SK-N-MC (cell line): ENCODE measurements at regions not wholly inside any gene's neighbourhood (a gene's known extent, or its start where the extent isn't known, plus 50 kb on each side); places are given as distances from the start of the nearest gene placed in this dataset.

Source experiments
- DNase-seq: peaks from one replicate; pipeline ENCODE4 v3.0.0-alpha.2; 2011; ENCODE audit warnings: low read depth, low spot score
- H3K27ac ChIP-seq: fragments of 200-600 bp; sonication (generic); 2 replicates; pipeline ENCODE4 v1.5.1; 2016; ENCODE audit warnings: mixed run types
- H3K36me3 ChIP-seq: fragments of 200-600 bp; sonication (generic); 2 replicates; pipeline ENCODE4 v1.6.1; 2017; ENCODE audit warnings: antibody characterized with exemption, low read length, mixed read lengths; ENCODE audit not compliant: insufficient read depth
- H3K4me3 ChIP-seq: fragments of 200-600 bp; sonication (generic); 2 replicates; pipeline ENCODE4 v1.5.1; 2016
- H3K9ac ChIP-seq: fragments of 200-600 bp; sonication (generic); 2 replicates; pipeline ENCODE4 v1.8.0; 2017; ENCODE audit warnings: mixed run types, mixed read lengths; ENCODE audit not compliant: insufficient read length
- H3K9me3 ChIP-seq: fragments of 200-600 bp; sonication (generic); 2 replicates; pipeline ENCODE4 v1.6.1; 2017; ENCODE audit warnings: low read depth, mild to moderate bottlenecking, antibody characterized with exemption, low read length, moderate library complexity, mixed read lengths
- EZH2 ChIP-seq: fragments of 200-600 bp; sonication (generic); IDR thresholded peaks from one replicate; pipeline ENCODE4 v1.6.1; 2017; ENCODE audit warnings: antibody characterized with exemption
- FOXP2 ChIP-seq: optimal IDR thresholded peaks from 2 replicates; pipeline ENCODE3; 2011; ENCODE audit warnings: mild to moderate bottlenecking, moderate library complexity; ENCODE audit not compliant: insufficient read depth; ENCODE audit errors: extremely low read length, control extremely low read depth
- POLR2AphosphoS5 ChIP-seq: IDR thresholded peaks from 2 replicates; pipeline ENCODE4 v1.6.1; 2012; ENCODE audit warnings: mild to moderate bottlenecking, low read depth, low read length, borderline replicate concordance

DNA sequence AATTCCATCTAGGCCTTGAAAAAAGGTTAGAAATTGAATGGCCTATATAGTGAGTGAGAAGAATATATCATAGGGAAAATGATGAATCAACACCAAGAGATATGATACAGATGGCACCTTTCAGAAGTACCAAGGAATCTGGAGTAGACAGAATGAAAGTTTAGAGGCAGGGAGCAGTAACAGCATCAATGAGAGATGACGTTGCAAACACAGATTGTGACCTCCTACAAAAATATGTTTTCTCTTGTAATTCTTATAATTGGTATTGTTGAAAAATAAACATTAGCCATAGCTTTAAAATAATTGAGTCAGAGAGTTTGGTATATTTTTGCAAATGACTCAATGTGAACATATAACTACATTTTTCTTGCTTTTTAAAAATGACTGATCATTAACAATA lies 1223.1 kb upstream of the GJE1 start:
- Histone ChIP-seq H3K27ac (no peak overlapping the region), H3K4me3 (no peak overlapping the region), H3K9ac (no peak overlapping the region), H3K36me3 (no peaks in the 10 kb centered on the region), H3K9me3 (no peaks in the 10 kb centered on the region)
- TF ChIP-seq POLR2AphosphoS5 (no peak), FOXP2 (no peak), EZH2 (no peak)
- no peak for DNase-seq

DNA sequence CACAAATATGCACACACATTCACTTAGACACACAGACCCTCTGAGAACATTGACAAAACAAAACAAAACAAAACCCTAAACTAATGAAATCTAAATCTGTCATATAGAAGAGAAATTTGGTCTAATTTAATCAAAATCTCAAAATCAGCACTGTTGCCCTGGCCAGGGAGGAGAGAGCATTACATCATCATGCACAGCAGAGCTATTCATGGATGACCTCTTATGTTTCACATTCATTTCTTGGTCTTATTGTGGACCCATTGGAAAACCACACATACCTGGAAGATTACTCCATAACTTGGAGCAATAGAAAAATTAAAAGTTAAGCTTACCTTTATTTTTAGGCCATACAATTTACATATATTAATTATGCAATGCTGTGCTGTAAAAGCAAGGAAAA lies 1223.6 kb upstream of the GJE1 start:
- Histone ChIP-seq H3K4me3 (no peak overlapping the region), H3K27ac (no peak overlapping the region), H3K36me3 (no peaks in the 10 kb centered on the region), H3K9ac (no peak overlapping the region), H3K9me3 (no peaks in the 10 kb centered on the region)
- no peak for DNase-seq
- no peak for TF ChIP-seq FOXP2
- no peak for TF ChIP-seq POLR2AphosphoS5
- TF ChIP-seq EZH2 = no peak

DNA sequence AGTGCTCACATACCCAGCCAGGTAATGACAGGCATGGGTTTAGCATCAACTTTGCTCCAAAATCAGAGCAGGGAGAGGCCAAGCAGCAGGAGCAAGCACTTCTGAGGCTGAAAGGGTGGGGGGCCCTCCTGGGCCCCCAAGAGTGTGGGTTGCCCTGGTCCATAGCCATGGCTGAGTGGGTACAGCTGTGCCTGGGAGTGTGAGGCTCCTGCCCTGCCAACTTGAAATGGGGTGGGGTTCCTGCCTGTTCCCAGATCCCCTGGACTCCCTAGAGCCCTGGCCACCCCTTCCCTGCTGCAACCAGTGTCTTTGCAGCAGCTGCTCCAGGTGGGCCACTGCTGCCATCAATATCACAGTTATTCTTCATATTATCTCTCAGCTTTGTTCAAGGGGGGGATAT lies 1224.2 kb upstream of the GJE1 start:
- no peak overlapping the region for H3K27ac ChIP-seq
- H3K9me3 ChIP-seq = no peaks in the 10 kb centered on the region
- no peak for DNase-seq
- no peak overlapping the region for H3K4me3 ChIP-seq
- H3K36me3 ChIP-seq = no peaks in the 10 kb centered on the region
- no peak overlapping the region for H3K9ac ChIP-seq
- TF ChIP-seq POLR2AphosphoS5 = no peak
- no peak for TF ChIP-seq EZH2
- TF ChIP-seq FOXP2 = no peak

DNA sequence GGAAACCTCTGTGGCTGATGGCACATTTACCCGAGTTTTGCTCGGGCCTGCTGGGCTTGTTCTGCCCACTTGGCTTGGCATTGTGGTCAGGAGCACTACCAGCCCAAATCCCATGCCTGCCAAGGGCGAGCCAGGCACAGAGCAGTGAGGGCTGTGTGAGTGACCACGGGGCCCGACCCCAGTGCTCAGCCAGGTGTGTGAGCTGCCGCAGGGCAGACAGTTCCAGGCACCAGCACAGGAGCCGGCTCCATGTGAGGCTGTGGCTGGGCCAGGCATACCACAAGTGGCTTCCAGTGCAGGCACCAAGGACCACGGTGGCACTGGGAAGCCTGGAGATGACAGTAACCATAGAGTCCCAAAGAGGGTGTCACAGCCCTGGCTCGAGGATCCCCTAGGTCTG lies 1225.5 kb upstream of the GJE1 start:
- Histone ChIP-seq H3K27ac (no peak overlapping the region), H3K4me3 (no peak overlapping the region), H3K9ac (no peak overlapping the region), H3K36me3 (no peaks in the 10 kb centered on the region), H3K9me3 (no peaks in the 10 kb centered on the region)
- DNase-seq = no peak
- no peak for TF ChIP-seq EZH2
- no peak for TF ChIP-seq FOXP2
- TF ChIP-seq POLR2AphosphoS5 = no peak

DNA sequence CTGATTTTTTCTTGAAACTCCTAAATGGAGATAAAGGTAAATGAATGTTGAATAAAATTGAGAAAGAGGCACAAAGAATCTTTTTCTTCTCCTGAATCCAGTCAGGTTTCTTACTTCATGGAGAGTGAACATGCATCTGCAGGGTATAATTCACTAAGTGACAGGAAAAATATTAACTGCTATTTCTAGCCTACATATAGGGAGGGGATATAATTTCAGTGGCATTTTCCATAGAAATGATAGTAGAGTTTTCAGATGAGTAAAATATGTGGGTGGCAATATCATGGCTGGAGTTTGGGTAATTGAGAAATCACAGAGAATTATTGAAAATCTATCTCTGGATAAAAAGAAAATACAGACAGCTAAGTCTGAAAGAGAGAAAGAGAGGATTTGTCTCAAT lies 1227.0 kb upstream of the GJE1 start:
- TF ChIP-seq POLR2AphosphoS5 = no peak
- TF ChIP-seq FOXP2 = no peak
- no peak for TF ChIP-seq EZH2
- Histone ChIP-seq H3K9ac (no peak overlapping the region), H3K9me3 (no peaks in the 10 kb centered on the region), H3K27ac (no peak overlapping the region), H3K4me3 (no peak overlapping the region), H3K36me3 (no peaks in the 10 kb centered on the region)
- DNase-seq = no peak

DNA sequence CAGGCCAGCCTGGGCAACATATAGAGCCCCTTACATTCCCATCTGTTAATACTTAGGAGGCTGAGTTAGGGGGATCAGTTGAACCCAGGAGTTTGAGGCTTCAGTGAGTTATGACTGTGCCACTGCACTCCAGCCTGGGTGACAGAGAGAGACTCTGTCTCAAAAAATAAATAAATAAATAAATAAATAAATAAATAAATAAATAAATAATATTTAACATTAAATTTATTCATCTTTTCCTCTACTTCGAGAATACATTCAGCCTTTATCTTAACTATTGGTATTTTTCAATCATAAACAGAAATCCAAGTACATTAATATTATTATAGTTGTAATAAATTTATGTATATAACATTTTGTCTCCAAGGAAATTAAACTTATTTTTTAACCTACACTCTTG lies 1227.7 kb upstream of the GJE1 start:
- TF ChIP-seq POLR2AphosphoS5 = no peak
- TF ChIP-seq EZH2 = no peak
- no peak for TF ChIP-seq FOXP2
- H3K9me3 ChIP-seq = no peaks in the 10 kb centered on the region
- no peak overlapping the region for H3K4me3 ChIP-seq
- no peak for DNase-seq
- no peaks in the 10 kb centered on the region for H3K36me3 ChIP-seq
- H3K9ac ChIP-seq = no peak overlapping the region
- no peak overlapping the region for H3K27ac ChIP-seq

DNA sequence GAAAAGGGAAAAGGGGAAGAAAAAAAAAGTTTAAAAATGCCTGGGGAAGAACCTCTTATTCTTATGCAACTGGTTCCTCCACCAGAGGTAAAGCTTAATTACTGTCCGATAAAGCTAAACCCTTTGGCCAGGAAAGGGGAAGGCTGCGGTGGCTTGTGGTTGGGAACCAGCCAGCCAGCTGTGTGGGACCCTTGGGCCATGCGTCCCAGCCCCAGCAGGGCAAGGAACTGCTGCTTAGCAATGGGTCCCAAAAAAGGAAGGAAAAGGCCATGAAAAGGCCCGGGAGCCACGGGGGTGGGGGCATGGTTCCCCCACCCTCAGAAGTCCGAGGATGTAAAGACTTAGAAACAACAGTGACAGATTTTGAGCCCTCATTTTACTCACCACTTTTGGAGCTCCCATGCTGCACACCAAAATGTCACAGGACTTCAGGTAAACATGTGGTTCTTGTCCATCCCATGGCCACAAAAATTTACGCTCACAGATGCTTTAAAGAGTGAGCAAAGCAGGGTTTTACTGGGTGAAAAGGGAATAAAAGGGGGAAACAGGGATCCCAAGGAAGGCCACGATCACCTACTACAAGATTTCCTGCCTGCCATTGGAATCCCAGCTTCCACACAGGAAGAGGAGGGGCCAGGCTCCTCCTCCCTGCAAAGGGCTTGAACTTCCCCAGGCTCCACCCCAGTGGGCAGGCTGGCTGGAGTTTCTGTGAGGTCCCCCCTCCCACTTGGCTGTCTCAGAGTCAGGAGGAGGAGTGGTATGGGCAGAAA lies 1234.7 kb upstream of the GJE1 start:
- H3K9me3 ChIP-seq = no peaks in the 10 kb centered on the region
- no peak overlapping the region for H3K9ac ChIP-seq
- TF ChIP-seq POLR2AphosphoS5 (no peak), FOXP2 (no peak), EZH2 (no peak)
- no peak overlapping the region for H3K4me3 ChIP-seq
- no peak overlapping the region for H3K27ac ChIP-seq
- DNase-seq = no peak
- no peaks in the 10 kb centered on the region for H3K36me3 ChIP-seq

DNA sequence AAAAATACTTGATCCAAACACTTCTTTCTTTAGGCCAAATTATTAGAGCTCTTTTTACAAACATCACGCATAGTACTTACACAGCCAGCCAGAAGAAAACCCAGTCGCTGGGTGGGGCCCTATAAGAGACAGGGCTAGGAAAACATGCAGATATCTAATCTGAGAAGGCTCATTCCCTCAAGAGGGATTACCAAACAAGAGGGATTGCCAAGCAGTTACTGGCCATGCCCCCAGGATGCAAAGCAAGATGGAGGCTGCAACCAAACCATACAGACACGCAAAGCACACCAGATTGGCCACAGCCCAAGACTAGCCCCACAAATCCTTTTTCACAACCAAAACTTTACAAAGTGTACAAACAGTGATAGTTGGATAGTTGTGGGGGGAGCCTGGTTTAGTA lies 1235.4 kb upstream of the GJE1 start:
- no peak for TF ChIP-seq EZH2
- no peak for TF ChIP-seq POLR2AphosphoS5
- TF ChIP-seq FOXP2 = no peak
- no peak overlapping the region for H3K9ac ChIP-seq
- no peak for DNase-seq
- H3K4me3 ChIP-seq = no peak overlapping the region
- no peaks in the 10 kb centered on the region for H3K36me3 ChIP-seq
- no peaks in the 10 kb centered on the region for H3K9me3 ChIP-seq
- H3K27ac ChIP-seq = no peak overlapping the region

DNA sequence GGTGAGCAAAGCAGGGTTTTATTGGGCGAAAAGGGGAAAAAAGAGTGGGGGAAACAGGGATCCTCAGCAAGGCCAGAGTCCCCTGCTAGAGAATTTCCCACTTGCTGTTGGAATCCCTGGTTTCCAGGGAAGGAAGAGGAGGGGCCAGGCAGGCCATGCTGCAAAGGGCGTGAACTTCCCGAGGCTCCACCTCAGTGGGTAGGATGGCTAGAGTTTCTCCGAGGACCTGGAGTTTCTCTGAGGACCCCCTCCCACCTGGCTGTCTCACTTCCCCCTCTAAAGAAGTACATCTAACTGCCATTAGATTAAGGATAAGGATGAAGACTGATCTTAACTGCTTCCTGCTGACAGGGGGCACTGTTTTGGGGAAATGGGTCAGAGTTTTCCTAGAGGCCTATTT lies 1239.3 kb upstream of the GJE1 start:
- Histone ChIP-seq H3K9me3 (no peaks in the 10 kb centered on the region), H3K9ac (no peak overlapping the region), H3K27ac (no peak overlapping the region), H3K36me3 (no peaks in the 10 kb centered on the region), H3K4me3 (no peak overlapping the region)
- TF ChIP-seq FOXP2 (no peak), EZH2 (no peak), POLR2AphosphoS5 (no peak)
- no peak for DNase-seq
